SW480 (cell line): ENCODE measurements at regions not wholly inside any gene's neighbourhood (a gene's known extent, or its start where the extent isn't known, plus 50 kb on each side); places are given as distances from the start of the nearest gene placed in this dataset.

Experiments used
- DNase-seq: peaks from one replicate; pipeline ENCODE4 v3.0.0-alpha.2; 2016; ENCODE audit warnings: low spot score

- DNase-seq: no peak
Measured at GRCh38 chr7:25279705-25280104, 51.4 kb upstream of the NPVF start.

GRCh38 chr7:25280181-25280580 is 51.9 kb upstream of the NPVF start:
- no peak for DNase-seq

GRCh38 chr7:25282194-25282593 is 53.9 kb upstream of the NPVF start:
- DNase-seq: no peak

GRCh38 chr7:25286756-25287155 is 58.5 kb upstream of the NPVF start:
- no peak for DNase-seq

GRCh38 chr7:25287291-25287690 is 59.0 kb upstream of the NPVF start:
- DNase-seq: no peak

GRCh38 chr7:25288556-25289307 is 60.4 kb upstream of the NPVF start:
- DNase-seq: no peak

GRCh38 chr7:25289518-25289917 is 61.2 kb upstream of the NPVF start:
- DNase-seq: no peak

GRCh38 chr7:25294624-25295023 is 66.3 kb upstream of the NPVF start:
- DNase-seq: no peak

- DNase-seq: no peak
Measured at GRCh38 chr7:25295387-25295786, 67.1 kb upstream of the NPVF start.

GRCh38 chr7:25296086-25296485 is 67.8 kb upstream of the NPVF start:
- DNase-seq: no peak

GRCh38 chr7:25297278-25297677 is 69.0 kb upstream of the NPVF start:
- no peak for DNase-seq

- DNase-seq: peak; percentile 24
Measured at GRCh38 chr7:25303281-25304181, 75.2 kb upstream of the NPVF start.

- DNase-seq: no peak
Measured at GRCh38 chr7:25304691-25305090, 76.4 kb upstream of the NPVF start.

GRCh38 chr7:25305831-25306230 is 77.5 kb upstream of the NPVF start:
- no peak for DNase-seq

GRCh38 chr7:25307624-25308023 is 79.3 kb upstream of the NPVF start:
- DNase-seq: no peak

GRCh38 chr7:25308246-25308645 is 80.0 kb upstream of the NPVF start:
- DNase-seq: no peak

- no peak for DNase-seq
Measured at GRCh38 chr7:25308906-25309705, 80.8 kb upstream of the NPVF start.

- DNase-seq: no peak
Measured at GRCh38 chr7:25310896-25311295, 82.6 kb upstream of the NPVF start.

- peak; percentile 39 for DNase-seq
Measured at GRCh38 chr7:25311346-25311745, 83.1 kb upstream of the NPVF start.

- no peak for DNase-seq
Measured at GRCh38 chr7:25312968-25313367, 84.7 kb upstream of the NPVF start.

GRCh38 chr7:25313526-25313925 is 85.2 kb upstream of the NPVF start:
- DNase-seq: no peak

GRCh38 chr7:25314094-25314730 is 85.9 kb upstream of the NPVF start:
- DNase-seq: no peak
